HL-60 (cell line): ENCODE measurements at regions not wholly inside any gene's neighbourhood (a gene's known extent, or its start where the extent isn't known, plus 50 kb on each side); places are given as distances from the start of the nearest gene placed in this dataset.

Experiments
- DNase-seq, 2 experiments: peaks; one replicate each; pipeline ENCODE4 v3.0.0-alpha.2; 2010 to 2020; ENCODE audit warnings: low read depth in 1 of 2, low spot score in 1 of 2
- H3K27ac ChIP-seq: fragments of 250-450 bp; sonication (Bioruptor Pico); replicated peaks from 2 replicates; pipeline ENCODE4 v1.5.1; 2020; ENCODE audit warnings: mild to moderate bottlenecking, moderate library complexity
- H3K27me3 ChIP-seq: fragments of 250-450 bp; sonication (Bioruptor Pico); 2 replicates; pipeline ENCODE4 v1.5.1; 2021; ENCODE audit warnings: mild to moderate bottlenecking, moderate library complexity; ENCODE audit not compliant: insufficient read depth, poor library complexity, severe bottlenecking
- H3K4me3 ChIP-seq: replicated peaks from 2 replicates; pipeline ENCODE4 v1.5.1; 2011; ENCODE audit warnings: mild to moderate bottlenecking, control low read depth, low read length; ENCODE audit not compliant: insufficient read depth
- GABPA ChIP-seq: IDR thresholded peaks from 2 replicates; pipeline ENCODE4 v1.6.1; 2012; ENCODE audit warnings: low read depth
- POLR2AphosphoS5 ChIP-seq: IDR thresholded peaks from 2 replicates; pipeline ENCODE4 v1.6.1; 2012; ENCODE audit warnings: low read depth
- SPI1 ChIP-seq: IDR thresholded peaks from 2 replicates; pipeline ENCODE4 v1.6.1; 2012; ENCODE audit warnings: low read depth, mild to moderate bottlenecking, borderline replicate concordance
- TF ChIP-seq, protein P1 (sequence below): IDR thresholded peaks from one replicate; pipeline ENCODE4 v1.5.1; 2011; ENCODE audit warnings: low read length, control low read depth, inconsistent platforms; ENCODE audit not compliant: insufficient read depth
- TF ChIP-seq, protein P2 (sequence below): IDR thresholded peaks from 2 replicates; pipeline ENCODE4 v1.6.1; 2012; ENCODE audit warnings: low read depth; ENCODE audit not compliant: insufficient replicate concordance

GRCh38 chr2:240379089-240379636 lies 56.3 kb upstream of the GPC1 start:
- DNase-seq, result no peak
- Histone ChIP-seq H3K4me3 (no peak overlapping the region), H3K27ac (no peak overlapping the region), H3K27me3 (no peaks in the 10 kb centered on the region)
- TF ChIP-seq, protein P1, sequence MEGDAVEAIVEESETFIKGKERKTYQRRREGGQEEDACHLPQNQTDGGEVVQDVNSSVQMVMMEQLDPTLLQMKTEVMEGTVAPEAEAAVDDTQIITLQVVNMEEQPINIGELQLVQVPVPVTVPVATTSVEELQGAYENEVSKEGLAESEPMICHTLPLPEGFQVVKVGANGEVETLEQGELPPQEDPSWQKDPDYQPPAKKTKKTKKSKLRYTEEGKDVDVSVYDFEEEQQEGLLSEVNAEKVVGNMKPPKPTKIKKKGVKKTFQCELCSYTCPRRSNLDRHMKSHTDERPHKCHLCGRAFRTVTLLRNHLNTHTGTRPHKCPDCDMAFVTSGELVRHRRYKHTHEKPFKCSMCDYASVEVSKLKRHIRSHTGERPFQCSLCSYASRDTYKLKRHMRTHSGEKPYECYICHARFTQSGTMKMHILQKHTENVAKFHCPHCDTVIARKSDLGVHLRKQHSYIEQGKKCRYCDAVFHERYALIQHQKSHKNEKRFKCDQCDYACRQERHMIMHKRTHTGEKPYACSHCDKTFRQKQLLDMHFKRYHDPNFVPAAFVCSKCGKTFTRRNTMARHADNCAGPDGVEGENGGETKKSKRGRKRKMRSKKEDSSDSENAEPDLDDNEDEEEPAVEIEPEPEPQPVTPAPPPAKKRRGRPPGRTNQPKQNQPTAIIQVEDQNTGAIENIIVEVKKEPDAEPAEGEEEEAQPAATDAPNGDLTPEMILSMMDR, result no peak
- TF ChIP-seq GABPA (no peak), SPI1 (no peak), POLR2AphosphoS5 (no peak)
- TF ChIP-seq, protein P2, sequence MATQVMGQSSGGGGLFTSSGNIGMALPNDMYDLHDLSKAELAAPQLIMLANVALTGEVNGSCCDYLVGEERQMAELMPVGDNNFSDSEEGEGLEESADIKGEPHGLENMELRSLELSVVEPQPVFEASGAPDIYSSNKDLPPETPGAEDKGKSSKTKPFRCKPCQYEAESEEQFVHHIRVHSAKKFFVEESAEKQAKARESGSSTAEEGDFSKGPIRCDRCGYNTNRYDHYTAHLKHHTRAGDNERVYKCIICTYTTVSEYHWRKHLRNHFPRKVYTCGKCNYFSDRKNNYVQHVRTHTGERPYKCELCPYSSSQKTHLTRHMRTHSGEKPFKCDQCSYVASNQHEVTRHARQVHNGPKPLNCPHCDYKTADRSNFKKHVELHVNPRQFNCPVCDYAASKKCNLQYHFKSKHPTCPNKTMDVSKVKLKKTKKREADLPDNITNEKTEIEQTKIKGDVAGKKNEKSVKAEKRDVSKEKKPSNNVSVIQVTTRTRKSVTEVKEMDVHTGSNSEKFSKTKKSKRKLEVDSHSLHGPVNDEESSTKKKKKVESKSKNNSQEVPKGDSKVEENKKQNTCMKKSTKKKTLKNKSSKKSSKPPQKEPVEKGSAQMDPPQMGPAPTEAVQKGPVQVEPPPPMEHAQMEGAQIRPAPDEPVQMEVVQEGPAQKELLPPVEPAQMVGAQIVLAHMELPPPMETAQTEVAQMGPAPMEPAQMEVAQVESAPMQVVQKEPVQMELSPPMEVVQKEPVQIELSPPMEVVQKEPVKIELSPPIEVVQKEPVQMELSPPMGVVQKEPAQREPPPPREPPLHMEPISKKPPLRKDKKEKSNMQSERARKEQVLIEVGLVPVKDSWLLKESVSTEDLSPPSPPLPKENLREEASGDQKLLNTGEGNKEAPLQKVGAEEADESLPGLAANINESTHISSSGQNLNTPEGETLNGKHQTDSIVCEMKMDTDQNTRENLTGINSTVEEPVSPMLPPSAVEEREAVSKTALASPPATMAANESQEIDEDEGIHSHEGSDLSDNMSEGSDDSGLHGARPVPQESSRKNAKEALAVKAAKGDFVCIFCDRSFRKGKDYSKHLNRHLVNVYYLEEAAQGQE, result no peak

DNA sequence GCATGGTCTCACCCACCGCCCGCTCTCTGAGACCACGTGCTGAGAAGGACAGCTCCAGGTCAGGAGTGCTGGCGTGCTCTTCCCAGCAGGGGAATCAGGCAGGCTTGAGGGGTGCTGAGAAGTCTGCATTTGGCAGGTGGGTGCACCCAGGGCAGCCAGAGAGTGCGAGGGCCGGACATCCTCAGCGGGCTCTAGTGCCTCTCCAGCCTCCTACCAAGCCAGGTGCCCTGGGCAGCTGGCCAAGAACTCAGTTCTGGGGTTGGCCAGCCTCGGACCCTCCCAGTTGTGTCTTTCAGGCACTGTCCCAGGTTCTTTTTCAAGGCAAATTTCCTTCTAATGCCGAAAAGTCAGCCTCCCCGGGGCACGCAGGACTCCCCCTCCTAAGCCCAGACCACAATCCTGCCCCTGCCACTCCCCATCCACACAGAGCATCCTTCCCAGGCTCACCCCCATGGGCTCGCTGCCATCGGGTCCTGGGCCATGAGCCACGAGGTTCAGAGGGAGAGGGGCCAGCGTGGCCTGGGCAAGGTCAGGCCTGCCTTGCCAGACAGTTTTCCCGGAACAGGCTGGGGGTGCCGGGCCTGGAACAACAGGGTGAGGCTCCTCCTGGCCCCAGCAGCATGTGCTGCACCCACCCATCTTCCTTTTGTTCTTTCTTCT lies 52.2 kb upstream of the GPC1 start:
- Histone ChIP-seq H3K4me3 (no peak overlapping the region), H3K27ac (no peak overlapping the region), H3K27me3 (no peaks in the 10 kb centered on the region)
- DNase-seq, result no peak
- TF ChIP-seq GABPA, result no peak

GRCh38 chr2:240383871-240384700 lies 51.4 kb upstream of the GPC1 start:
- no peak overlapping the region for H3K27ac ChIP-seq
- no peak for DNase-seq
- TF ChIP-seq GABPA, result no peak
- TF ChIP-seq, protein P1, result no peak
- TF ChIP-seq, protein P2, result no peak
- TF ChIP-seq POLR2AphosphoS5, result no peak
- TF ChIP-seq SPI1, result no peak

DNA sequence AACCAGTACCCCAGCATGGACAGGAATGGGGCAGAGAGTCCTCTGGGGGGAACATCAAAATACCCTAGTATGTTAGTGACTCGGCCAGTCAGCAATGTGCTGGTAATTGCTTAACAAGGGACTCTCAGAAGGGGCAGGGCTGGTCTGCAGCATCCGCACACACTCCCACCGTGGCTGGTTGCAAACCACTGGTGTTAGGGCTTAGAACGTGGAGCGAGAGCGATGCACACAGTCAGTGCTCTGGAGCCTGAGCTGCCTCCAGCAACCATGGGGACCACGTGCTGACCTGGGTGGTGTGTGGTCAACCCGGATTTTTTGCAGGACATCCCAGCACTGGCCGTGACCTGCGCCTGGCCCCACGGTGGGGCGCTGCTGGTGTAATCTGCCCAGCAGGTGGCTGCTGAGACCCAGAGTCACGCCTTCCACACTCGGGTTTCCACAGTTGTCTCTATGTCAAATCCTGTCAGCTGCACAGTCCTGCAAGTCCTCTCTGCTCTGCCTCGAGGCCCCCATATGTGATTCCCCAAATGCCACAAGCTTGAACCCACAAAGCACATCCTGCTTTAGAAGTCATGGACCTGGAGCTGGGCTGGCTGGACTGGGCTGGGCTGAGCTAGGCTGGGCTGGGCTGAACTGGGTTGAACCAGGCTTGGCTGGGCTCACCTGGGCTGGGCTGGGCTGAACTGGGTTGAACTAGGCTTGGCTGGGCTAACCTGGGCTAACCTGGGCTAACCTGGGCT lies 50.6 kb upstream of the GPC1 start:
- Histone ChIP-seq H3K4me3 (no peak overlapping the region), H3K27ac (no peak overlapping the region), H3K27me3 (no peaks in the 10 kb centered on the region)
- no peak for TF ChIP-seq SPI1
- TF ChIP-seq, protein P1, result no peak
- TF ChIP-seq, protein P2, result no peak
- TF ChIP-seq POLR2AphosphoS5, result no peak
- TF ChIP-seq GABPA, result no peak
- DNase-seq, result no peak

More at GRCh38 chr2:240383871-240384700, 51.4 kb upstream of the GPC1 start:
- Histone ChIP-seq H3K27me3 (no peaks in the 10 kb centered on the region), H3K4me3 (no peak overlapping the region)
